ENCODE measurements at regions not wholly inside any gene's neighbourhood (a gene's known extent, or its start where the extent isn't known, plus 50 kb on each side); places are given as distances from the start of the nearest gene placed in this dataset.

DNA sequence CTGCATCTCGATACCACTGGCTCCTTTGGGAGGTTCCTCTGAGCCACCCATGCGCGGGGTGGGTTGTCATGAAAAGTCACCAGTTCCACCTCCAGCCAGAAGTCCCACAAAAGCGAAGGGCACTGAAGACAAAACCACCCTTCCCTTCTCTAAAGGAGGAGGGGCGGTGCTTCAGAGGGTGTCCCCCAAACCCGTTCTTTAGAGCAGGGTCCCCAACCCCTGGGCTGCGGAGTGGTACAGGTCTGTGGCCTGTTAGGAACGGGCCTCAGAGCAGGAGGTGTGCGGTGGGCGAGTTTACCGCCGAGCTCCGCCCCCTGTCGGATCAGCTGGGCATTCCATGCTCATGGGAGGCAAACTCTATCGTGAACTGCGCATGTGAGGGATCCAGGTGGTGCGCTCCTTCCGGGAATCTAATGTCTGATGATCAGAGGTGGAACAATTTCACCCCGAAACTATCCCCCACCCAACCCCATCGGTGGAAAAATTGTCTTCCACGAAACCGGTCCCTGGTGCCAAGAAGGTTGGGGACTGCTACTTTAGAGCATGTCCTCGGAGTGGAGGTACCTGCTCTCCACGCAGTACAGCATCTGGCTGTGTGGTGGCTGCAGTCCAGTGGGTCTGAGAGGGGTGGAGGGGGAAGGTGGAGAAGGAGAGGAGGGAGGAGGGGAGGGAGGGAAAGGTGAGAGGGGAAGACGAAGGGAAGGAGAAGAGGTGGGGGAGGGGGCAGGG lies 72.9 kb upstream of the SEPTIN5 start (continued):
- TF ChIP-seq TSC22D4 (tag; IDR thresholded peaks at IDR 0.05) = no peak
- TF ChIP-seq STAG1 (CRISPR knock-in tag; IDR thresholded peaks at IDR 0.05; ENCODE audit: borderline replicate concordance) = no peak
- TF ChIP-seq, protein P1, sequence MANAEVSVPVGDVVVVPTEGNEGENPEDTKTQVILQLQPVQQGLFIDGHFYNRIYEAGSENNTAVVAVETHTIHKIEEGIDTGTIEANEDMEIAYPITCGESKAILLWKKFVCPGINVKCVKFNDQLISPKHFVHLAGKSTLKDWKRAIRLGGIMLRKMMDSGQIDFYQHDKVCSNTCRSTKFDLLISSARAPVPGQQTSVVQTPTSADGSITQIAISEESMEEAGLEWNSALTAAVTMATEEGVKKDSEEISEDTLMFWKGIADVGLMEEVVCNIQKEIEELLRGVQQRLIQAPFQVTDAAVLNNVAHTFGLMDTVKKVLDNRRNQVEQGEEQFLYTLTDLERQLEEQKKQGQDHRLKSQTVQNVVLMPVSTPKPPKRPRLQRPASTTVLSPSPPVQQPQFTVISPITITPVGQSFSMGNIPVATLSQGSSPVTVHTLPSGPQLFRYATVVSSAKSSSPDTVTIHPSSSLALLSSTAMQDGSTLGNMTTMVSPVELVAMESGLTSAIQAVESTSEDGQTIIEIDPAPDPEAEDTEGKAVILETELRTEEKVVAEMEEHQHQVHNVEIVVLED (CRISPR knock-in tag; IDR thresholded peaks at IDR 0.05) = no peak
- no peak for TF ChIP-seq NUFIP1 (IDR thresholded peaks at IDR 0.05; ENCODE audit: partially characterized antibody)
- no peak for TF ChIP-seq RFX7 (CRISPR knock-in tag; IDR thresholded peaks at IDR 0.05)
- TF ChIP-seq HMGXB4 (CRISPR knock-in tag; IDR thresholded peaks at IDR 0.05) = no peak
